Panc1 (cell line): ENCODE measurements at regions not wholly inside any gene's neighbourhood (a gene's known extent, or its start where the extent isn't known, plus 50 kb on each side); places are given as distances from the start of the nearest gene placed in this dataset.

Experiments
- POLR2AphosphoS5 ChIP-seq: IDR thresholded peaks from 2 replicates; pipeline ENCODE4 v1.6.1; 2012; ENCODE audit warnings: mild to moderate bottlenecking, low read depth, low read length, moderate library complexity
- SIN3A ChIP-seq: IDR thresholded peaks from 2 replicates; pipeline ENCODE4 v1.6.1; 2012; ENCODE audit warnings: low read depth, mild to moderate bottlenecking, low read length, moderate library complexity, borderline replicate concordance; ENCODE audit not compliant: insufficient read depth
- TF ChIP-seq, protein P1 (sequence below): fragments of 450-650 bp; IDR thresholded peaks from 2 replicates; pipeline ENCODE4 v1.5.1; 2017; ENCODE audit warnings: mild to moderate bottlenecking
- TF ChIP-seq, protein P2 (sequence below), 2 experiments: IDR thresholded peaks; 2 replicates each; pipeline ENCODE4 v1.6.1; 2011 to 2012; ENCODE audit warnings: low read depth in 2 of 2, control low read depth in 1 of 2, low read length in 1 of 2, mild to moderate bottlenecking in 1 of 2, moderate library complexity in 1 of 2; ENCODE audit not compliant: insufficient read depth in 1 of 2

DNA sequence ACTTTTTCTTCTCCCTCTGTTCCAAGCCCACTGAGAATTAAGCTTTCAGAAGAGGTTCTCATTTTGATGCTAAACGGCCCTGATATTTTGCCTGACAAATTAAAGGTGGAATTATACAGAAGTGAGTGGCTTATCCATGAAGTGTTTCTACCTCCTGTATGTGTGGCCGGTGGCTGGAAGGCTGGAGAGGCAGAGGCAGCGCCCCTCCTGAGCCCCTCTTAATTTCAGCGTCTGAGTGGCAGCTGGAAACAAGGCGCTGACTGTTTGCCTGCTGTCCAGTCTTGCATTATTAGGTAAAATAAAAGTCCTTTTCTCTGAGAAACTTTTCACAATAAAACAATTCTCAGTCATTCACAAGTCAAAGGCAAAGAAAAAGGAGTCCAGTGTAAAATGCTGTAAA, 685.7 kb downstream of the MCTP2 start:
- TF ChIP-seq, protein P1, sequence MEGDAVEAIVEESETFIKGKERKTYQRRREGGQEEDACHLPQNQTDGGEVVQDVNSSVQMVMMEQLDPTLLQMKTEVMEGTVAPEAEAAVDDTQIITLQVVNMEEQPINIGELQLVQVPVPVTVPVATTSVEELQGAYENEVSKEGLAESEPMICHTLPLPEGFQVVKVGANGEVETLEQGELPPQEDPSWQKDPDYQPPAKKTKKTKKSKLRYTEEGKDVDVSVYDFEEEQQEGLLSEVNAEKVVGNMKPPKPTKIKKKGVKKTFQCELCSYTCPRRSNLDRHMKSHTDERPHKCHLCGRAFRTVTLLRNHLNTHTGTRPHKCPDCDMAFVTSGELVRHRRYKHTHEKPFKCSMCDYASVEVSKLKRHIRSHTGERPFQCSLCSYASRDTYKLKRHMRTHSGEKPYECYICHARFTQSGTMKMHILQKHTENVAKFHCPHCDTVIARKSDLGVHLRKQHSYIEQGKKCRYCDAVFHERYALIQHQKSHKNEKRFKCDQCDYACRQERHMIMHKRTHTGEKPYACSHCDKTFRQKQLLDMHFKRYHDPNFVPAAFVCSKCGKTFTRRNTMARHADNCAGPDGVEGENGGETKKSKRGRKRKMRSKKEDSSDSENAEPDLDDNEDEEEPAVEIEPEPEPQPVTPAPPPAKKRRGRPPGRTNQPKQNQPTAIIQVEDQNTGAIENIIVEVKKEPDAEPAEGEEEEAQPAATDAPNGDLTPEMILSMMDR: no peak
- TF ChIP-seq POLR2AphosphoS5: no peak
- TF ChIP-seq SIN3A: no peak
- TF ChIP-seq, protein P2, sequence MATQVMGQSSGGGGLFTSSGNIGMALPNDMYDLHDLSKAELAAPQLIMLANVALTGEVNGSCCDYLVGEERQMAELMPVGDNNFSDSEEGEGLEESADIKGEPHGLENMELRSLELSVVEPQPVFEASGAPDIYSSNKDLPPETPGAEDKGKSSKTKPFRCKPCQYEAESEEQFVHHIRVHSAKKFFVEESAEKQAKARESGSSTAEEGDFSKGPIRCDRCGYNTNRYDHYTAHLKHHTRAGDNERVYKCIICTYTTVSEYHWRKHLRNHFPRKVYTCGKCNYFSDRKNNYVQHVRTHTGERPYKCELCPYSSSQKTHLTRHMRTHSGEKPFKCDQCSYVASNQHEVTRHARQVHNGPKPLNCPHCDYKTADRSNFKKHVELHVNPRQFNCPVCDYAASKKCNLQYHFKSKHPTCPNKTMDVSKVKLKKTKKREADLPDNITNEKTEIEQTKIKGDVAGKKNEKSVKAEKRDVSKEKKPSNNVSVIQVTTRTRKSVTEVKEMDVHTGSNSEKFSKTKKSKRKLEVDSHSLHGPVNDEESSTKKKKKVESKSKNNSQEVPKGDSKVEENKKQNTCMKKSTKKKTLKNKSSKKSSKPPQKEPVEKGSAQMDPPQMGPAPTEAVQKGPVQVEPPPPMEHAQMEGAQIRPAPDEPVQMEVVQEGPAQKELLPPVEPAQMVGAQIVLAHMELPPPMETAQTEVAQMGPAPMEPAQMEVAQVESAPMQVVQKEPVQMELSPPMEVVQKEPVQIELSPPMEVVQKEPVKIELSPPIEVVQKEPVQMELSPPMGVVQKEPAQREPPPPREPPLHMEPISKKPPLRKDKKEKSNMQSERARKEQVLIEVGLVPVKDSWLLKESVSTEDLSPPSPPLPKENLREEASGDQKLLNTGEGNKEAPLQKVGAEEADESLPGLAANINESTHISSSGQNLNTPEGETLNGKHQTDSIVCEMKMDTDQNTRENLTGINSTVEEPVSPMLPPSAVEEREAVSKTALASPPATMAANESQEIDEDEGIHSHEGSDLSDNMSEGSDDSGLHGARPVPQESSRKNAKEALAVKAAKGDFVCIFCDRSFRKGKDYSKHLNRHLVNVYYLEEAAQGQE (IDR thresholded peaks at IDR 0.05; ENCODE audit: insufficient read depth in 1 of 2, low read depth in 2 of 2, low read length in 1 of 2): no peak
